ENCODE measurements at regions not wholly inside any gene's neighbourhood (a gene's known extent, or its start where the extent isn't known, plus 50 kb on each side); places are given as distances from the start of the nearest gene placed in this dataset.

- DNase-seq (ENCODE audit: low read depth): no peak
- no peak overlapping the region for H3K4me3 ChIP-seq (ENCODE audit: low read length)
- no peak for TF ChIP-seq CTCF (conservative IDR thresholded peaks at IDR 0.05; ENCODE audit: low read depth, low read length)
Measured at GRCh38 chr17:79223953-79224352, 149.3 kb downstream of the ENGASE start.

- TF ChIP-seq CTCF (conservative IDR thresholded peaks at IDR 0.05; ENCODE audit: low read depth, low read length): no peak
- no peak overlapping the region for H3K4me3 ChIP-seq (ENCODE audit: low read length)
- no peak for DNase-seq (ENCODE audit: low read depth)
Measured at GRCh38 chr17:79223471-79223870, 148.8 kb downstream of the ENGASE start.

- DNase-seq (ENCODE audit: low read depth): no peak
- H3K4me3 ChIP-seq (ENCODE audit: low read length): no peak overlapping the region
- no peak for TF ChIP-seq CTCF (conservative IDR thresholded peaks at IDR 0.05; ENCODE audit: low read depth, low read length)
Measured at GRCh38 chr17:79221597-79221996, 147.0 kb downstream of the ENGASE start.

- no peak for TF ChIP-seq CTCF (conservative IDR thresholded peaks at IDR 0.05; ENCODE audit: low read depth, low read length)
- no peak for DNase-seq (ENCODE audit: low read depth)
Measured at GRCh38 chr17:79220713-79221291, 146.2 kb downstream of the ENGASE start.

GRCh38 chr17:79220201-79220712 lies 145.6 kb downstream of the ENGASE start:
- no peak overlapping the region for H3K4me3 ChIP-seq (ENCODE audit: low read length)
- DNase-seq (ENCODE audit: low read depth): no peak
- no peak for TF ChIP-seq CTCF (conservative IDR thresholded peaks at IDR 0.05; ENCODE audit: low read depth, low read length)

More at GRCh38 chr17:79220713-79221291, 146.2 kb downstream of the ENGASE start:
- H3K4me3 ChIP-seq (ENCODE audit: low read length): no peak overlapping the region

GRCh38 chr17:79219208-79219935 lies 144.7 kb downstream of the ENGASE start:
- H3K4me3 ChIP-seq (ENCODE audit: low read length): no peak overlapping the region
- no peak for DNase-seq (ENCODE audit: low read depth)
- TF ChIP-seq CTCF (conservative IDR thresholded peaks at IDR 0.05; ENCODE audit: low read depth, low read length): no peak

GRCh38 chr17:79218825-79219200 lies 144.2 kb downstream of the ENGASE start:
- H3K4me3 ChIP-seq (ENCODE audit: low read length): no peak overlapping the region
- DNase-seq (ENCODE audit: low read depth): no peak
- no peak for TF ChIP-seq CTCF (conservative IDR thresholded peaks at IDR 0.05; ENCODE audit: low read depth, low read length)

All from retinal pigment epithelial cell (primary cell).